Activated B cell treated with CpG ODN at 0.5 μM for 24 hours (primary cell): ENCODE measurements at regions not wholly inside any gene's neighbourhood (a gene's known extent, or its start where the extent isn't known, plus 50 kb on each side); places are given as distances from the start of the nearest gene placed in this dataset.

Source experiments
- ATAC-seq: fragments of 200-7000 bp; cut with Tn5 transposase; one replicate; pipeline ENCODE4 v1.10.0; 2021; ENCODE audit warnings: low read depth, mild to moderate bottlenecking, moderate library complexity
- CTCF ChIA-PET: fragments of 350-600 bp; sonication (Branson Sonifier 250); formaldehyde crosslinking; loops from one replicate; lab custom pipeline; 2021; ENCODE audit warnings: antibody characterized with exemption; lab: Charles Lee
- POLR2A ChIA-PET: fragments of 350-600 bp; sonication (Branson Sonifier 250); formaldehyde crosslinking; loops from one replicate; lab custom pipeline; 2021; ENCODE audit warnings: antibody characterized with exemption; lab: Charles Lee
- DNase-seq: peaks from one replicate; pipeline ENCODE4 v3.0.0; 2022
- H3K27ac Mint-ChIP-seq: one replicate; pipeline ENCODE4 v1.8.0; 2020; ENCODE audit warnings: mixed read lengths
- H3K27me3 Mint-ChIP-seq: one replicate; pipeline ENCODE4 v1.8.0; 2021; ENCODE audit warnings: mixed read lengths
- H3K36me3 Mint-ChIP-seq: one replicate; pipeline ENCODE4 v1.8.0; 2021; ENCODE audit warnings: low read depth, mixed read lengths
- H3K4me1 Mint-ChIP-seq: one replicate; pipeline ENCODE4 v1.8.0; 2021; ENCODE audit warnings: mixed read lengths
- H3K4me3 Mint-ChIP-seq: one replicate; pipeline ENCODE4 v1.8.0; 2020; ENCODE audit warnings: mild to moderate bottlenecking, mixed read lengths
- H3K9me3 Mint-ChIP-seq: one replicate; pipeline ENCODE4 v1.8.0; 2020; ENCODE audit warnings: mixed read lengths
- intact Hi-C: fragments of 100-400 bp; cut with micrococcal nuclease; formaldehyde crosslinking; loops from one replicate; pipeline ENCODE4 v1.15.1; 2024
- TF ChIP-seq, protein P1 (sequence below): fragments of 200-600 bp; IDR thresholded peaks from one replicate; pipeline ENCODE4 v1.8.0; 2022; ENCODE audit warnings: antibody characterized with exemption, mild to moderate bottlenecking

DNA sequence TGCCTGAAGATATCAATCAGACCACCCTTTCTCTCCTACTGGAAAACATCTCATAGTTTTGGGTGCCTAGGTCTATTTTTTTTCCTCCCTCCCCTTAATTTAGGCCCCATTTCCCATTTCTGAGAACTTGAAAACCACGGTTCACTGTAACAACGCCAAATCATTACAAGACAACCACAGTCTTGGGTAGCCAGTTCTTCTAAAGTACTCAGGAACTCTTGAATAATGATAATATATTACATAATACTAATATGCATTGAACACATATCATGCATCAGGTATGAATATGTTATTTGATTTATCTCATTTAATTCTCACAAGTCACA lies 185.1 kb upstream of the ADO start:
- Mint-ChIP-seq H3K4me3 (no peak overlapping the region), H3K36me3 (no peaks in the 10 kb centered on the region), H3K4me1 (peaks cover 25% of the 10 kb centered on the region), H3K27ac (no peak overlapping the region), H3K9me3 (no peaks in the 10 kb centered on the region), H3K27me3 (no peaks in the 10 kb centered on the region)
- ChIA-PET POLR2A (interaction anchor here (0.9 to 1.4 kb wide), 3 partner anchors 29 to 160 kb away, joined by 3 read pairs; no protein-coding TSS in a partner anchor), CTCF (interaction anchor here (1.2 to 2.3 kb wide), 5 partner anchors 9 to 199 kb away, joined by 3 to 11 read pairs (median 5); no protein-coding TSS in a partner anchor)
- intact Hi-C loops: no loop called here
- TF ChIP-seq, protein P1, sequence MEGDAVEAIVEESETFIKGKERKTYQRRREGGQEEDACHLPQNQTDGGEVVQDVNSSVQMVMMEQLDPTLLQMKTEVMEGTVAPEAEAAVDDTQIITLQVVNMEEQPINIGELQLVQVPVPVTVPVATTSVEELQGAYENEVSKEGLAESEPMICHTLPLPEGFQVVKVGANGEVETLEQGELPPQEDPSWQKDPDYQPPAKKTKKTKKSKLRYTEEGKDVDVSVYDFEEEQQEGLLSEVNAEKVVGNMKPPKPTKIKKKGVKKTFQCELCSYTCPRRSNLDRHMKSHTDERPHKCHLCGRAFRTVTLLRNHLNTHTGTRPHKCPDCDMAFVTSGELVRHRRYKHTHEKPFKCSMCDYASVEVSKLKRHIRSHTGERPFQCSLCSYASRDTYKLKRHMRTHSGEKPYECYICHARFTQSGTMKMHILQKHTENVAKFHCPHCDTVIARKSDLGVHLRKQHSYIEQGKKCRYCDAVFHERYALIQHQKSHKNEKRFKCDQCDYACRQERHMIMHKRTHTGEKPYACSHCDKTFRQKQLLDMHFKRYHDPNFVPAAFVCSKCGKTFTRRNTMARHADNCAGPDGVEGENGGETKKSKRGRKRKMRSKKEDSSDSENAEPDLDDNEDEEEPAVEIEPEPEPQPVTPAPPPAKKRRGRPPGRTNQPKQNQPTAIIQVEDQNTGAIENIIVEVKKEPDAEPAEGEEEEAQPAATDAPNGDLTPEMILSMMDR: no peak
- ATAC-seq (no peak), DNase-seq (no peak)

DNA sequence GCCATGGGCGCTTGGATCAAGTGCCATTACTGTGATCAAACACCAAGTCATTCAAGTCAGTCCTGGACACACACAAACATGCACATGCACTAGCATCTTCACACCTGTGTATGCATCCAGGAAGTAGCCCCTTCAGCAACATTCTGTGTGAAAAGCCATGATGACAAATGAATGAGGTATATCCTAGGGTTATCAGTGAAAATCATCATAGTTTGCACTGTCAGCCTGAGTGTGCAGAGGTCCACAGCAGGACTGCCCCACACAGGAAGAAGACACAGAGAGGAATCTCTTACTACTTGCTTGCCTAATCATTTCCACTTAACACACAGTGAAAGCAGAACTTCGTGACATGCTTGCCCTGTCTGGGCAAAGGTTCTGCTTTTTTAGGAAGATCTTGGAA lies 184.0 kb upstream of the ADO start:
- H3K9me3 Mint-ChIP-seq: no peaks in the 10 kb centered on the region
- peak; percentile 42 for ATAC-seq
- no peak overlapping the region for H3K27ac Mint-ChIP-seq
- DNase-seq: no peak
- TF ChIP-seq, protein P1: no peak
- H3K4me1 Mint-ChIP-seq: peaks cover 24% of the 10 kb centered on the region
- ChIA-PET POLR2A (interaction anchor here (0.6 to 0.9 kb wide), 2 partner anchors 140 to 627 kb away, joined by 3 to 4 read pairs; no protein-coding TSS in a partner anchor), CTCF (interaction anchor here (1.0 to 2.3 kb wide), 4 partner anchors 9 to 198 kb away, joined by 3 to 8 read pairs (median 5); no protein-coding TSS in a partner anchor)
- intact Hi-C loops: no loop called here
- H3K4me3 Mint-ChIP-seq: no peak overlapping the region
- H3K27me3 Mint-ChIP-seq: no peaks in the 10 kb centered on the region
- no peaks in the 10 kb centered on the region for H3K36me3 Mint-ChIP-seq

DNA sequence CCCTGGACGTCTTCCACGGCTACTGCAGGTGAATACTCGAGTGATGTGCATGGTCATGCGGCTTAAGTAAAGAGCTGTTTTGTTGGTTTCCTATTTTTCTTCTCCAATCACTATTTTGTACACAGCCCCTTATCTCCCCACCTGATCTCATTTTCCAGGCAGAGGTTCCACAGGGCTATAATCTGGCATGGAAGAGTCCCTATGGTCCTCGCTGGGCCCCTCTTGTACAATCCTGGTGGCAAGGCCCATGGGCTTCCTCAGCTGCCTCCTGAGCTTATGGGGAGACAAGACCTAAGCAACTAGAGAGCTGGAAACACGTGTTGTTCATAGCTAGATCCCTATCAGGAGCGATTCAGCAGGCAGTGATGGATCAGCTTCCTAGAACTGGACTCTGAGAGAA lies 181.3 kb upstream of the ADO start:
- no peak overlapping the region for H3K27ac Mint-ChIP-seq
- no peak overlapping the region for H3K4me3 Mint-ChIP-seq
- intact Hi-C loops: no loop called here
- ChIA-PET CTCF (interaction anchor here (1.0 kb wide), 1 partner anchor 12 kb away, joined by 3 read pairs; no protein-coding TSS in a partner anchor), POLR2A (no interaction called here)
- H3K27me3 Mint-ChIP-seq: no peaks in the 10 kb centered on the region
- H3K4me1 Mint-ChIP-seq: peaks cover 40% of the 10 kb centered on the region
- ATAC-seq (no peak), DNase-seq (no peak)
- H3K36me3 Mint-ChIP-seq: no peaks in the 10 kb centered on the region
- TF ChIP-seq, protein P1: no peak
- H3K9me3 Mint-ChIP-seq: no peaks in the 10 kb centered on the region

- Mint-ChIP-seq H3K27ac (no peak overlapping the region), H3K4me3 (no peak overlapping the region), H3K9me3 (no peaks in the 10 kb centered on the region), H3K4me1 (peaks cover 28% of the 10 kb centered on the region), H3K36me3 (no peaks in the 10 kb centered on the region), H3K27me3 (no peaks in the 10 kb centered on the region)
- ATAC-seq (no peak), DNase-seq (no peak)
- intact Hi-C loops: no loop called here
- CTCF ChIA-PET: interaction anchor here (1.2 kb wide), 1 partner anchor 56 kb away, joined by 3 read pairs; no protein-coding TSS in a partner anchor
- TF ChIP-seq, protein P1: no peak
- POLR2A ChIA-PET: no interaction called here
Observed at GRCh38 chr10:62625484-62625883, 179.0 kb upstream of the ADO start.

- H3K27me3 Mint-ChIP-seq: no peaks in the 10 kb centered on the region
- CTCF ChIA-PET: interaction anchor here (1.2 kb wide), 1 partner anchor 55 kb away, joined by 3 read pairs; no protein-coding TSS in a partner anchor
- intact Hi-C loops: no loop called here
- H3K36me3 Mint-ChIP-seq: no peaks in the 10 kb centered on the region
- no peak for DNase-seq
- POLR2A ChIA-PET: no interaction called here
- H3K4me1 Mint-ChIP-seq: peaks cover 26% of the 10 kb centered on the region
- H3K27ac Mint-ChIP-seq: no peak overlapping the region
- ATAC-seq: peak; percentile 37
- TF ChIP-seq, protein P1: no peak
- no peak overlapping the region for H3K4me3 Mint-ChIP-seq
- no peaks in the 10 kb centered on the region for H3K9me3 Mint-ChIP-seq
Observed at GRCh38 chr10:62626079-62626478, 178.4 kb upstream of the ADO start.
